ENCODE measurements at regions not wholly inside any gene's neighbourhood (a gene's known extent, or its start where the extent isn't known, plus 50 kb on each side); places are given as distances from the start of the nearest gene placed in this dataset.

GRCh38 chr13:22263185-22263584 is 592.3 kb downstream of the FGF9 start:
- dilution Hi-C loops (cut with MboI; ENCODE audit: extremely low pct_ligation_motif_present, low sequenced_read_pairs) = no loop called here
- H3K4me3 ChIP-seq (ENCODE audit: control insufficient read depth in 2 of 3, extremely low read depth in 1 of 3, insufficient read depth in 2 of 3, low read depth in 1 of 3, low read length in 3 of 3) = no peak overlapping the region
- no peaks in the 10 kb centered on the region for H4K20me1 ChIP-seq (ENCODE audit: control insufficient read depth, extremely low read depth, insufficient read depth, low read length)

DNA sequence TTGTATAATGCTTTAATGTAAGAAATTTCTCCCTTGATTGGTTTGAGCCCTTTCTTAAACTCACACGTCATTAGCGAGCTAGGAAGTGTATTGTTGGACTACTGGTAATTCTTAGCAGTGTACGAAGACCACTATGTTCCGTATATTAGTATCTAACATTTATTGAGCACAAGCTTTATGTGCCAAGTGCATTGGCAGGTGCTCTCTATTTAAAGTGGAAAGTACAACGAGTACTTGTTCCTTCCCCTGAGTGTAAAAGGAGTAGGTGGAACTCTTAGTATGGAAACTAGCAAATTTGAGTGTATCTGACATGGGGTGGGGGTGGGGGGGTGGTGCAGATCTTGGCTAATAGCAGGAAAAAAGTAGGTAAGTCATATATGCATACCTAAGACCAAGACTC is 594.7 kb downstream of the FGF9 start:
- H3K27me3 ChIP-seq (ENCODE audit: control insufficient read depth, extremely low read depth, insufficient read depth, low read length) = no peaks in the 10 kb centered on the region
- no peak overlapping the region for H3K4me2 ChIP-seq (ENCODE audit: control insufficient read depth, extremely low read depth, insufficient read depth, low read depth, low read length)

More at GRCh38 chr13:22263185-22263584, 592.3 kb downstream of the FGF9 start:
- H3K9ac ChIP-seq (ENCODE audit: control insufficient read depth, extremely low read depth, insufficient read depth, low read length) = no peak overlapping the region
- H2AFZ ChIP-seq (ENCODE audit: control insufficient read depth, low read length) = no peak overlapping the region
- H3K9me1 ChIP-seq (ENCODE audit: control insufficient read depth, extremely low read depth, insufficient read depth, low read length) = no peaks in the 10 kb centered on the region
- no peaks in the 10 kb centered on the region for H3K79me2 ChIP-seq (ENCODE audit: control insufficient read depth, insufficient read depth, low read length)
- H3K4me1 ChIP-seq (ENCODE audit: control insufficient read depth, extremely low read depth, insufficient read depth, low read length) = no peaks in the 10 kb centered on the region
- H3K4me2 ChIP-seq (ENCODE audit: control insufficient read depth, extremely low read depth, insufficient read depth, low read depth, low read length) = no peak overlapping the region
- DNase-seq (ENCODE audit: low read depth, low spot score) = no peak
- TF ChIP-seq EZH2 (IDR thresholded peaks at IDR 0.05; ENCODE audit: low read length) (no peak), CTCF (optimal IDR thresholded peaks at IDR 0.05 in 1 of 3, IDR thresholded peaks at IDR 0.05 in 1 of 3, conservative IDR thresholded peaks at IDR 0.05 in 1 of 3; ENCODE audit: extremely low read depth in 1 of 3, insufficient read depth in 2 of 3, low read length in 3 of 3) (no peak)
- H3K9me3 ChIP-seq (ENCODE audit: control insufficient read depth, low read depth, low read length) = no peaks in the 10 kb centered on the region
- H3K27ac ChIP-seq (ENCODE audit: control insufficient read depth, insufficient read depth, low read length) = no peak overlapping the region
- FAIRE-seq = no peak
- no peaks in the 10 kb centered on the region for H3K36me3 ChIP-seq (ENCODE audit: control insufficient read depth in 2 of 2, extremely low read depth in 1 of 2, insufficient read depth in 2 of 2, low read length in 2 of 2)
- no peaks in the 10 kb centered on the region for H3K27me3 ChIP-seq (ENCODE audit: control insufficient read depth, extremely low read depth, insufficient read depth, low read length)

More for the DNA sequence above, 594.7 kb downstream of the FGF9 start:
- Histone ChIP-seq H2AFZ (ENCODE audit: control insufficient read depth, low read length) (no peak overlapping the region), H3K4me1 (ENCODE audit: control insufficient read depth, extremely low read depth, insufficient read depth, low read length) (no peaks in the 10 kb centered on the region), H3K9me1 (ENCODE audit: control insufficient read depth, extremely low read depth, insufficient read depth, low read length) (no peaks in the 10 kb centered on the region), H3K9me3 (ENCODE audit: control insufficient read depth, low read depth, low read length) (no peaks in the 10 kb centered on the region), H3K9ac (ENCODE audit: control insufficient read depth, extremely low read depth, insufficient read depth, low read length) (no peak overlapping the region), H4K20me1 (ENCODE audit: control insufficient read depth, extremely low read depth, insufficient read depth, low read length) (no peaks in the 10 kb centered on the region), H3K36me3 (ENCODE audit: control insufficient read depth in 2 of 2, extremely low read depth in 1 of 2, insufficient read depth in 2 of 2, low read length in 2 of 2) (no peaks in the 10 kb centered on the region), H3K27ac (ENCODE audit: control insufficient read depth, insufficient read depth, low read length) (no peak overlapping the region), H3K79me2 (ENCODE audit: control insufficient read depth, insufficient read depth, low read length) (no peaks in the 10 kb centered on the region), H3K4me3 (ENCODE audit: control insufficient read depth in 2 of 3, extremely low read depth in 1 of 3, insufficient read depth in 2 of 3, low read depth in 1 of 3, low read length in 3 of 3) (no peak overlapping the region)
- TF ChIP-seq EZH2 (IDR thresholded peaks at IDR 0.05; ENCODE audit: low read length) (no peak), CTCF (optimal IDR thresholded peaks at IDR 0.05 in 1 of 3, IDR thresholded peaks at IDR 0.05 in 1 of 3, conservative IDR thresholded peaks at IDR 0.05 in 1 of 3; ENCODE audit: extremely low read depth in 1 of 3, insufficient read depth in 2 of 3, low read length in 3 of 3) (no peak)
- FAIRE-seq = no peak
- dilution Hi-C loops (cut with MboI; ENCODE audit: extremely low pct_ligation_motif_present, low sequenced_read_pairs) = no loop called here
- no peak for DNase-seq (ENCODE audit: low read depth, low spot score)

Data from keratinocyte (primary cell).